ENCODE measurements at regions not wholly inside any gene's neighbourhood (a gene's known extent, or its start where the extent isn't known, plus 50 kb on each side); places are given as distances from the start of the nearest gene placed in this dataset.

DNA sequence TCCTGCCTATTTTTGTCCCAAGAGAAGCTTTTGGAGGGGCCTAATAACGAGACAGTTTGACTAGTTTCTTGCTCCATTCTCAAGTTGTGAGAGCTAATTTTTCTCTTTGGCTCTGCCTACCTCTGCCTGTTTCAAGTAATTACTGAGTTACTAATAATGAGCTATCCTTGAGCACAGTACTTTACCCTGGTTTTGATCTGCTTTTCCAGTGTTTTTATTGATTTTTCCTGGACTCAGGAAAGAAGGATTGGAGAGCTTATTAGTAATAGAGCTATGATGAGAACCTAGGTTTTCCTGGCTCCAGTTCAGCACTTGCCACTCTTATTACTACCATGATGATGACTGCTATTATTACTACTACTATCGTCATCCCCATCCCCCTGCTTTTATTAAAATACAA lies 106.7 kb downstream of the HS3ST3B1 start:
- DNase-seq, result no peak
- TF ChIP-seq, protein P1, sequence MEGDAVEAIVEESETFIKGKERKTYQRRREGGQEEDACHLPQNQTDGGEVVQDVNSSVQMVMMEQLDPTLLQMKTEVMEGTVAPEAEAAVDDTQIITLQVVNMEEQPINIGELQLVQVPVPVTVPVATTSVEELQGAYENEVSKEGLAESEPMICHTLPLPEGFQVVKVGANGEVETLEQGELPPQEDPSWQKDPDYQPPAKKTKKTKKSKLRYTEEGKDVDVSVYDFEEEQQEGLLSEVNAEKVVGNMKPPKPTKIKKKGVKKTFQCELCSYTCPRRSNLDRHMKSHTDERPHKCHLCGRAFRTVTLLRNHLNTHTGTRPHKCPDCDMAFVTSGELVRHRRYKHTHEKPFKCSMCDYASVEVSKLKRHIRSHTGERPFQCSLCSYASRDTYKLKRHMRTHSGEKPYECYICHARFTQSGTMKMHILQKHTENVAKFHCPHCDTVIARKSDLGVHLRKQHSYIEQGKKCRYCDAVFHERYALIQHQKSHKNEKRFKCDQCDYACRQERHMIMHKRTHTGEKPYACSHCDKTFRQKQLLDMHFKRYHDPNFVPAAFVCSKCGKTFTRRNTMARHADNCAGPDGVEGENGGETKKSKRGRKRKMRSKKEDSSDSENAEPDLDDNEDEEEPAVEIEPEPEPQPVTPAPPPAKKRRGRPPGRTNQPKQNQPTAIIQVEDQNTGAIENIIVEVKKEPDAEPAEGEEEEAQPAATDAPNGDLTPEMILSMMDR (IDR thresholded peaks at IDR 0.05 in 4 of 5, conservative IDR thresholded peaks at IDR 0.05 in 1 of 5), result no peak
- no peak for TF ChIP-seq POLR2A (IDR thresholded peaks at IDR 0.05)
- in situ Hi-C loops (cut with MboI; ENCODE audit: low sequenced_read_pairs in 4 of 4) (no loop called here), intact Hi-C loops (cut with DNase I; ENCODE audit: low total_unique reads) (no loop called here)
- Histone ChIP-seq H3K36me3 (no peaks in the 10 kb centered on the region), H3K27me3 (no peaks in the 10 kb centered on the region), H3K4me3 (no peak overlapping the region), H3K9me3 (no peaks in the 10 kb centered on the region), H3K4me1 (no peaks in the 10 kb centered on the region), H3K27ac (no peak overlapping the region)
- no peak for ATAC-seq

DNA sequence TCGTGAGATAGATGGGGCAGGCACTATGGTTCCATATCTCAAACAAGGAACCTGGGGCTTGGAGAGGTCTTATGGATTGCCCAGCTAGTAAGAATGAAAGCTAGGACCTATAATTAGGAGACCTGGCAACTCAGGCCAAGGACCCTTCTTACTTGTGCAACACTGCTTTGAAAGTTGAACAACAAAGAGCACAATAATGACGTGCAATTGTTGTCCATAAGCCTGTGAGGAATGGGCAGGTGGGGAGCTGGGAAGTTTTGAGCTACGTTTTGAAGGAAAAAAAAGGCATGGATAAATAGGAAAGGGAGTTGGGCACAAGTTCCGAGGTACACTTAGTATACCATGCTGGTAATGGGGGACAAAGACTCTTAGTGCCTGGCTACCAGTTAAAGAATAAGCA lies 104.3 kb downstream of the HS3ST3B1 start:
- no peaks in the 10 kb centered on the region for H3K4me1 ChIP-seq
- TF ChIP-seq, protein P1 (IDR thresholded peaks at IDR 0.05 in 4 of 5, conservative IDR thresholded peaks at IDR 0.05 in 1 of 5), result no peak
- no peak for TF ChIP-seq POLR2A (IDR thresholded peaks at IDR 0.05)
- no peak for ATAC-seq

More for the DNA sequence above, 104.3 kb downstream of the HS3ST3B1 start:
- Histone ChIP-seq H3K36me3 (no peaks in the 10 kb centered on the region), H3K27me3 (no peaks in the 10 kb centered on the region), H3K9me3 (no peaks in the 10 kb centered on the region), H3K4me3 (no peak overlapping the region), H3K27ac (no peak overlapping the region)
- DNase-seq, result no peak
- in situ Hi-C loops (cut with MboI; ENCODE audit: low sequenced_read_pairs in 4 of 4) (no loop called here), intact Hi-C loops (cut with DNase I; ENCODE audit: low total_unique reads) (no loop called here)

Measured in gastrocnemius medialis (tissue), 4 donors.